DMS53 (cell line): ENCODE measurements at regions not wholly inside any gene's neighbourhood (a gene's known extent, or its start where the extent isn't known, plus 50 kb on each side); places are given as distances from the start of the nearest gene placed in this dataset.

Experiments used
- DNase-seq: peaks from one replicate; lab custom pipeline; 2025; lab: John Stamatoyannopoulos, UW

- no peak for DNase-seq
Observed at GRCh38 chr9:105921057-105921726, 226.9 kb downstream of the TMEM38B start.

GRCh38 chr9:105928416-105928815 lies 234.1 kb downstream of the TMEM38B start:
- no peak for DNase-seq

GRCh38 chr9:105930011-105930627 lies 235.8 kb downstream of the TMEM38B start:
- DNase-seq = no peak

GRCh38 chr9:105932276-105932675 lies 237.9 kb downstream of the TMEM38B start:
- DNase-seq = no peak

- DNase-seq = no peak
Observed at GRCh38 chr9:105950448-105950847, 256.1 kb downstream of the TMEM38B start.

- DNase-seq = no peak
Observed at GRCh38 chr9:105950894-105951293, 256.6 kb downstream of the TMEM38B start.

GRCh38 chr9:105954517-105954916 lies 260.2 kb downstream of the TMEM38B start:
- DNase-seq = no peak

GRCh38 chr9:105957830-105958229 lies 263.5 kb downstream of the TMEM38B start:
- no peak for DNase-seq

GRCh38 chr9:105958587-105958986 lies 264.2 kb downstream of the TMEM38B start:
- DNase-seq = peak; percentile 1

- no peak for DNase-seq
Observed at GRCh38 chr9:105959531-105959930, 265.2 kb downstream of the TMEM38B start.

GRCh38 chr9:105963343-105964099 lies 269.2 kb downstream of the TMEM38B start:
- peak; percentile 10 for DNase-seq

- no peak for DNase-seq
Observed at GRCh38 chr9:105964156-105964555, 269.8 kb downstream of the TMEM38B start.

GRCh38 chr9:105966834-105967233 lies 272.5 kb downstream of the TMEM38B start:
- DNase-seq = no peak

GRCh38 chr9:105967248-105967647 lies 272.9 kb downstream of the TMEM38B start:
- DNase-seq = no peak

- peak; percentile 28 for DNase-seq
Observed at GRCh38 chr9:105967797-105968196, 273.5 kb downstream of the TMEM38B start.

GRCh38 chr9:105968811-105969466 lies 274.6 kb downstream of the TMEM38B start:
- DNase-seq = no peak

GRCh38 chr9:105969636-105970035 lies 275.3 kb downstream of the TMEM38B start:
- no peak for DNase-seq

GRCh38 chr9:105971986-105972385 lies 277.6 kb downstream of the TMEM38B start:
- no peak for DNase-seq

GRCh38 chr9:105972466-105973204 lies 278.3 kb downstream of the TMEM38B start:
- no peak for DNase-seq

GRCh38 chr9:105973951-105974351 lies 279.6 kb downstream of the TMEM38B start:
- no peak for DNase-seq

GRCh38 chr9:105975886-105976645 lies 281.7 kb downstream of the TMEM38B start:
- no peak for DNase-seq
